GM19025 (cell line): ENCODE measurements at regions not wholly inside any gene's neighbourhood (a gene's known extent, or its start where the extent isn't known, plus 50 kb on each side); places are given as distances from the start of the nearest gene placed in this dataset.
"Not testable (repeated sequence)": the region's sequence is repeated elsewhere in the genome, so short reads cannot be mapped to it uniquely, and the experiment has no call there.

Experiments
- ATAC-seq: cut with Tn5 transposase; IDR thresholded peaks from one replicate; pipeline ENCODE4 v1.9.1; 2021; ENCODE audit warnings: mild to moderate bottlenecking, low read depth, moderate library complexity; ENCODE audit not compliant: unreplicated experiment

- ATAC-seq: no peak
Measured at GRCh38 chr6:144928847-144929246, 643.7 kb downstream of the UTRN start.

GRCh38 chr6:144929262-144929661 lies 644.1 kb downstream of the UTRN start:
- ATAC-seq: no peak

- peak; percentile 57 for ATAC-seq
Measured at GRCh38 chr6:144931172-144932035, 646.3 kb downstream of the UTRN start.

- no peak for ATAC-seq
Measured at GRCh38 chr6:144932621-144933020, 647.5 kb downstream of the UTRN start.

- ATAC-seq: no peak
Measured at GRCh38 chr6:144935181-144935580, 650.0 kb downstream of the UTRN start.

- ATAC-seq: no peak
Measured at GRCh38 chr6:144935661-144936060, 650.5 kb downstream of the UTRN start.

GRCh38 chr6:144936764-144937163 lies 651.6 kb downstream of the UTRN start:
- no peak for ATAC-seq

- no peak for ATAC-seq
Measured at GRCh38 chr6:144939921-144940320, 654.8 kb downstream of the UTRN start.

GRCh38 chr6:144944106-144944505 lies 659.0 kb downstream of the UTRN start:
- ATAC-seq: no peak

- no peak for ATAC-seq
Measured at GRCh38 chr6:144947398-144947976, 662.4 kb downstream of the UTRN start.

GRCh38 chr6:144951730-144952437 lies 666.7 kb downstream of the UTRN start:
- ATAC-seq: no peak

GRCh38 chr6:144952456-144953240 lies 667.5 kb downstream of the UTRN start:
- no peak for ATAC-seq

- no peak for ATAC-seq
Measured at GRCh38 chr6:144953552-144954240, 668.6 kb downstream of the UTRN start.

GRCh38 chr6:144954241-144954556 lies 669.1 kb downstream of the UTRN start:
- no peak for ATAC-seq

GRCh38 chr6:144955392-144955791 lies 670.3 kb downstream of the UTRN start:
- no peak for ATAC-seq

GRCh38 chr6:144955859-144956258 lies 670.7 kb downstream of the UTRN start:
- no peak for ATAC-seq

- ATAC-seq: not testable (repeated sequence)
Measured at GRCh38 chr6:144956697-144957096, 671.6 kb downstream of the UTRN start.

GRCh38 chr6:144957236-144957937 lies 672.3 kb downstream of the UTRN start:
- ATAC-seq: no peak

- no peak for ATAC-seq
Measured at GRCh38 chr6:144969154-144969553, 684.0 kb downstream of the UTRN start.
